ENCODE measurements at regions not wholly inside any gene's neighbourhood (a gene's known extent, or its start where the extent isn't known, plus 50 kb on each side); places are given as distances from the start of the nearest gene placed in this dataset.
"Not testable (repeated sequence)": the region's sequence is repeated elsewhere in the genome, so short reads cannot be mapped to it uniquely, and the experiment has no call there.

DNA sequence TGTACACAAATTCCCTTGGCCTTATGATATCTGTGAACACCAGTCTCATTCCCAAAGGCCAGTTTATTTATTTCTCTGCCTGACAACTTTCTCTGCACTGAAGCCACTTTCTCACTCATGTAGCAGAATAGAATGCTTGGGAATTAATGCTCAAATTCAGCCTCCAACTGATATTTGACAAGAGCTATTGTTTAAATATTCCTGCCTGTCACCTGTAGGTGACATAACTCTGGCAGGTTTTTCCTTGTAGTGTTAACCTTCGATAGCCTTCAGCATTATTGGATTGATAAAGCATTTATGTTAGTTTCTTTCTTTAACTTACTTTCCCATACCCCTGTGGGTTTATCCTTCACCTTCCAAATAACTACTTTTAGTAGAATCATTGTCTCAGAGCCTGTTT, 1183.2 kb upstream of the ADGRB3 start:
- no peaks in the 10 kb centered on the region for H3K4me1 Mint-ChIP-seq
- H3K27me3 Mint-ChIP-seq = no peaks in the 10 kb centered on the region
- peaks cover 10% of the 10 kb centered on the region for H3K9me3 Mint-ChIP-seq
- ChIA-PET POLR2A (no interaction called here), CTCF (no interaction called here)
- no peak overlapping the region for H3K4me3 Mint-ChIP-seq
- DNase-seq = no peak
- H3K27ac Mint-ChIP-seq = no peak overlapping the region
- no peaks in the 10 kb centered on the region for H3K36me3 Mint-ChIP-seq (ENCODE audit: low read depth)

DNA sequence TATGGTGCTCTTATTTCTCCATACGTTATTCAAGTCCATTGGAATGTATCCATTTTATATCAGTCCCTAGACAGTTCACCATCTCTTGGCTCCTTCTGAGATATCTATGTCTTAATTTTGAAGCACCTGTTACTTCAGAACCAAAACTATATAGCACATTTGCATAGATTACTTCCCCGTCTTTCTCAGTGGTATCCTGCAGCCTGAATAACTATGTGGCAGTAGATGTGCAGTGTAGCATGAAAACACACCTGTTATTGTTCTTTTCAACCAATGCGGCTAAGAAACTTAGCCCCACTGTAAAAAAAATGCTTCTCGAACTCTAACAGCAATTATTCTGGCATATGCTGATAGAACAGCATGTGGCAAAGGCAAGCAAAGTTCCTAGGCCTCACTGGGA, 1184.4 kb upstream of the ADGRB3 start:
- ChIA-PET POLR2A (no interaction called here), CTCF (no interaction called here)
- H3K36me3 Mint-ChIP-seq (ENCODE audit: low read depth) = no peaks in the 10 kb centered on the region
- no peaks in the 10 kb centered on the region for H3K27me3 Mint-ChIP-seq
- no peaks in the 10 kb centered on the region for H3K4me1 Mint-ChIP-seq
- no peak overlapping the region for H3K4me3 Mint-ChIP-seq
- H3K9me3 Mint-ChIP-seq = peaks cover 5% of the 10 kb centered on the region
- H3K27ac Mint-ChIP-seq = no peak overlapping the region
- DNase-seq = no peak

DNA sequence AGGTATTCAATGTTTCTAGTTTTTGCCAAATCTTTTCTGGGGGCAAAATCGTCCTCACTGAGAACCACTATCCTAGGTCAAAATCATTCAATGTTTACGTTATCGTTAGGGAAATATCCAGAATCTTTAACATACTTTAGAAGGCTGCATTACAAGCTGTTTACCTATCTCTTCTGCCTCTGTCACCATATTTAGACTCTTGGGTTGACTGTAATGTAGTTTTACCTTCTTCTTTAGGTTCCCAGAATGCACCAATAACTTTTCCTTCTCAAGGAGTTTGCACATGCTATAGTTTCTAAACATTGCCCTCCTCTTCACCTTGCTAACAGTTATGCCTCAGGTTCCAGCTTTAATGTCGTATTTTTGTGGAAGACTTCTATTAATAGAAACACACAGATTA, 1185.5 kb upstream of the ADGRB3 start:
- Mint-ChIP-seq H3K9me3 (peaks cover 3% of the 10 kb centered on the region), H3K27me3 (no peaks in the 10 kb centered on the region), H3K36me3 (ENCODE audit: low read depth) (no peaks in the 10 kb centered on the region), H3K27ac (no peak overlapping the region), H3K4me1 (no peaks in the 10 kb centered on the region), H3K4me3 (no peak overlapping the region)
- POLR2A ChIA-PET = no interaction called here
- CTCF ChIA-PET = no interaction called here
- no peak for DNase-seq

DNA sequence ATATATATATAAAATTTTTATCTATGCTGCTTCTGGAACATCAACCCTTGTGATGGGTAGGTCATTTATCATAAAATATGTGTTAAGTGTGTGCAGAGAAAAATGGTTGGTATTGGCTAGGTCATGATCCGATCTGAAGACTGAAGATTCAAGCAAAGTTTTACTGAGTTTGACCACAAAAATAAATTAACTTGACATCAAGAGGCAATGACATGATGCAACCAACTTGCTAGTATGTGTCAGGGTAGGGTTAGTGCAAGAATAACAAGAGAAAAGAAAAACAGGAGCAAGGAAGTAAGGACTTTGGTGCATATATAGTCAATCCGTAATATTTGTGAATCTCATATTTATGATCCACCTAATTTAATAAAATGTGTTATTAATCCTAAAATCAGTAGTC, 1202.0 kb upstream of the ADGRB3 start:
- H3K27ac Mint-ChIP-seq = no peak overlapping the region
- CTCF ChIA-PET = no interaction called here
- no peaks in the 10 kb centered on the region for H3K4me1 Mint-ChIP-seq
- H3K27me3 Mint-ChIP-seq = no peaks in the 10 kb centered on the region
- H3K4me3 Mint-ChIP-seq = no peak overlapping the region
- DNase-seq = no peak
- H3K9me3 Mint-ChIP-seq = no peaks in the 10 kb centered on the region
- POLR2A ChIA-PET = no interaction called here
- no peaks in the 10 kb centered on the region for H3K36me3 Mint-ChIP-seq (ENCODE audit: low read depth)

DNA sequence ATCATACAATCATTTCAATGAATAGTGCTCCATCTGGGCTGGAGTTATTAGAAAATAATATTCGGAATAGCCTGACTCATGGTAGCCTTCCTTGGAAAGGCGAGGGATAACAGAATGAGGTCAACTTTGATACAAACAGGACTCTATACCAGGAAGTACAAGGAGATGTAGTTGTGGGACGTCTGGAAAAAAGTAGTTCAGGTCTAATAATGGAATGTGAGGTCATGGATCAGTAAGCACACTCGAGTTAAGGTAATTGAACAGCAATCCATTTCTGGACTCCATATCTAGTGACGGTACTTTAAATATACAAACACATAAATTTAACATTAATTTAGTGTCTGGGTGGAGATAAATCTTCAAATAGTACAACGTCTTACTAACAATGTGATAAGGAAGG, 1204.0 kb upstream of the ADGRB3 start:
- Mint-ChIP-seq H3K27ac (no peak overlapping the region), H3K9me3 (peaks cover 3% of the 10 kb centered on the region), H3K36me3 (ENCODE audit: low read depth) (no peaks in the 10 kb centered on the region), H3K4me1 (no peaks in the 10 kb centered on the region), H3K4me3 (no peak overlapping the region), H3K27me3 (no peaks in the 10 kb centered on the region)
- ChIA-PET POLR2A (no interaction called here), CTCF (no interaction called here)
- no peak for DNase-seq

DNA sequence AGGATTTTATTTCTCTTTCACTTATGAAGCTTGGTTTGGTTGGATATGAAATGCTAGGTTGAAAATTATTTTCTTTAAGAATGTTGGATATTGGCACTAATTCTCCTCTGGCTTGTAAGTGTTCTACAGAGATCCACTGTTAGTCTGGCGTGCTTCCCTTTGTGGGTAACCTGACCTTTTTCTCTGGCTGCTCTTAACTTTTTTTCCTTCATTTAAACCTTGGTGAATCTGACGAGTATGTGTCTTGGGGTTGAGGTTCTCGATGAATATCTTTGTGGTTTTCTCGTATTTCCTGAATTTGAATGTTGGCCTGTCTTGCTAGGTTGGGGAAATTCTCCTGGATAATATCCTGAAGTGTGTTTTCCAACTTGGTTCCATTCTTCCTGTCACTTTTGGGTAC, 1208.4 kb upstream of the ADGRB3 start:
- H3K4me1 Mint-ChIP-seq; H3K27me3 Mint-ChIP-seq; H3K27ac Mint-ChIP-seq; DNase-seq; CTCF ChIA-PET; POLR2A ChIA-PET; H3K36me3 Mint-ChIP-seq (ENCODE audit: low read depth); H3K4me3 Mint-ChIP-seq: not testable (repeated sequence)
- peaks cover 11% of the 10 kb centered on the region for H3K9me3 Mint-ChIP-seq

DNA sequence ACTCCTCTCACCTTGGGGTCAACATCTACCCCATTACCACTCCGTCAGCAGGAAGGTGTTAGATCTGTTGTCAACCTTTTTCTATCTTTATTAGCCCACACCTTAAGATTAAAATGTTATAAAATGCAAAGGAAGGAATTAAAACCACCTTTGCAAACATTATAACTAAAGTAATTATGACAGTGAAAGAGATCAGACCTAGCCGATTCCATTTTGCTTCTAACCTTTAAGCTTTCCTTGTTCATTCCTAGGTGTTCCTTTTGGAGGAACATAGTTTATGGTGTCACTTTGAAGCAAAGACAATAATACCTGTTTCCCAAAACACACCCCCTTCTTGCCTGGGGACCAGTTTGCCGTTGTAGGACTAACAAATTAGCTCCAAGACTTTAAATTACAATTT, 1223.0 kb upstream of the ADGRB3 start:
- ChIA-PET POLR2A (no interaction called here), CTCF (no interaction called here)
- no peak overlapping the region for H3K27ac Mint-ChIP-seq
- no peak overlapping the region for H3K4me3 Mint-ChIP-seq
- no peaks in the 10 kb centered on the region for H3K9me3 Mint-ChIP-seq
- no peaks in the 10 kb centered on the region for H3K4me1 Mint-ChIP-seq
- no peaks in the 10 kb centered on the region for H3K27me3 Mint-ChIP-seq
- no peaks in the 10 kb centered on the region for H3K36me3 Mint-ChIP-seq (ENCODE audit: low read depth)
- no peak for DNase-seq

DNA sequence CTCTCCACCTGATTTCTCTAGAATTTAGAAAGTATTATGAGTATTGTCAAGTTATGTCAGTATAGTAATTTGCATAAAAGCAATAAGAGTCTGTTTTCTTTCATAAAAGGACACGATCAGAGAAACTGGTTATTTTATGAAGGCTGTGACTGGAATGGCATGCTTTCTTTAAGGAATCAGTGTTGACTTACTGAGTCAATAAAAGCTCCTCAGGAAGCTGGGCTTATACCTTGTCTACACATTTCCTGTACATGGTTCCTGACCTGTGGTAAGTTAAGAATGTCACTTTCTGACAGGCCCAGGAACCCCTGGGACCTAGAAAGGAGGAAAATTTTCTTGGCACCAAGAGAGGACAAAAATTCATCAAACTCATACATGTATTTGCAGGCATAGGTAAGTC, 1224.0 kb upstream of the ADGRB3 start:
- H3K9me3 Mint-ChIP-seq = peaks cover 3% of the 10 kb centered on the region
- POLR2A ChIA-PET = no interaction called here
- H3K4me3 Mint-ChIP-seq = no peak overlapping the region
- H3K27ac Mint-ChIP-seq = no peak overlapping the region
- no peak for DNase-seq
- H3K27me3 Mint-ChIP-seq = no peaks in the 10 kb centered on the region
- H3K4me1 Mint-ChIP-seq = no peaks in the 10 kb centered on the region
- no peaks in the 10 kb centered on the region for H3K36me3 Mint-ChIP-seq (ENCODE audit: low read depth)
- CTCF ChIA-PET = interaction anchor here (0.7 kb wide), 1 partner anchor 166 kb away, joined by 3 read pairs; no protein-coding TSS in a partner anchor

DNA sequence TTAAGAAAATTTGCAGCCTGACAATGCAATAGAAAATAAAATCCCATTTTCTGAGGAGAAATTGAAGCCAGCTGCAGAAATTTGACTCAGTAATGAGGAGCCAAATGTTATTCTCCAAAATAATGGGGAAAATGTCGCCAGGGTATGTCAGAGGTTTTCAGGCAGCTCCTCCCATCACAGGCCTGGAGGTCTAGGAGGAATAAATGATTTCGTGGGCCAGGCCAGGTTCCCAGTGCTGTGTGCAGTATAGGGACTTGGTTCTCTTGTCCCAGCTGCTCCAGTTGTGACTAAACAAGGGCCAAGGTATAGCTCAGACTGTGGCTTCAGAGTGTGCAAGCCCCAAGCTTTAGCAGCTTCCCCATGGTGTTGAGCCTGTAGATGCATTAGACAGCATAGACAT, 1240.8 kb upstream of the ADGRB3 start:
- no peak overlapping the region for H3K27ac Mint-ChIP-seq
- ChIA-PET CTCF (no interaction called here), POLR2A (no interaction called here)
- no peak overlapping the region for H3K4me3 Mint-ChIP-seq
- peaks cover 6% of the 10 kb centered on the region for H3K9me3 Mint-ChIP-seq
- H3K4me1 Mint-ChIP-seq = no peaks in the 10 kb centered on the region
- no peaks in the 10 kb centered on the region for H3K36me3 Mint-ChIP-seq (ENCODE audit: low read depth)
- no peaks in the 10 kb centered on the region for H3K27me3 Mint-ChIP-seq
- DNase-seq = no peak

DNA sequence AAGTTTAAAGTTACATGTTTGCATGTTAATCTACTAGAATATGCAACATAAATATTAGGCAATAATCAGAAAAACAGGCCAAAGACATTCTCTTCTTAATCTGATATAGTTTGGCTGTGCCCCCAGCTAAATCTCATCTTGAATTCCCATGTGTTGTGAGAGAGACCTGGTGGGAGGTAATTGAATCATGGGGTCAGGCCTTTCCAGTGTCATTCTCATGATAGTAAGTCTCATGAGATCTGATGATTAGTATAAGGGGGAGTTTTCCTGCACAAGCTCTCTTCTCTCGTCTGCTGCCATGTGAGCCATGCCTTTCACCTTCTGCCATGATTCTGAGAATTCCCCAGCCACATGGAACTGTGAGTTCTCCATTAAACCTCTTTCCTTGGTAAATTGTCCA, 1241.7 kb upstream of the ADGRB3 start:
- CTCF ChIA-PET = no interaction called here
- Mint-ChIP-seq H3K27me3 (no peaks in the 10 kb centered on the region), H3K9me3 (peaks cover 6% of the 10 kb centered on the region), H3K27ac (no peak overlapping the region), H3K4me3 (no peak overlapping the region), H3K4me1 (no peaks in the 10 kb centered on the region), H3K36me3 (ENCODE audit: low read depth) (no peaks in the 10 kb centered on the region)
- DNase-seq = no peak
- POLR2A ChIA-PET = no interaction called here

DNA sequence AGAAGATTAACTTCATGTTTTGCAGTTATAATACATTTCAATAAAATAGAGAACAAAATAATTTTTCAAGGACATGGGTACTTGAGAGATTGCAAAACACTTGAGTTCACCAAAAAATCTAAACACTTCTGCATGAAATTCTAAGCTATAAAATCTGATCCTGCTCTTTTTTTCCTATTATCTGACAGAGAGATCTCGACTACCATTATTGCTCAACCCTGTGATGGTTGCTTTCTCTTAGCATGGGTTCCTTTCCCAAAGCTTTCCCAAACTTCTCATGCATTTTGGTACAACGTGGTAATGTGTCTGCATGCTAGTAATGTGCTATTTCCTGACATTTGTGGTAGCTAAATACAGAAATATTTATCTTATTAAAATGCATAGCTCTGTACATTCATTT, 1243.1 kb upstream of the ADGRB3 start:
- ChIA-PET CTCF (no interaction called here), POLR2A (no interaction called here)
- Mint-ChIP-seq H3K27me3 (no peaks in the 10 kb centered on the region), H3K36me3 (ENCODE audit: low read depth) (no peaks in the 10 kb centered on the region), H3K4me3 (no peak overlapping the region), H3K27ac (no peak overlapping the region), H3K4me1 (no peaks in the 10 kb centered on the region), H3K9me3 (peaks cover 6% of the 10 kb centered on the region)
- DNase-seq = no peak

DNA sequence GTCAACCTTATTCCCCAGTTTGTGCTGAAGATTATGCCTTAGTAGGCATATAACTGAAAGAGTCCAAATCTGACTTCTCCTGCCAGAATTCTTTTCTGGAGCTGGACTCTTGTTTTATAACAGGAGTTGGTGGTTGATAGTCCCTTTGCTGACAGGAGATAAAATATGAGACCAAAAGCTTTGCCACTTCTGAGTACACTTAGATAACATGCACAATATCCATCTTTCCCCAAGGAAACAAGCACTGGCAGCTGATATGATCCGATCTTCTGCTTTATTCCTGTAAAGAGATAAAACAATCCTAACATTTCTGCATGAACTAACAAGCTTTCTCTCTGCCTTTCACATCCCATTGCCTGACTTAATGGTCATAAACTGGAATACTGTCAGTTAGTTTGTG, 1265.4 kb upstream of the ADGRB3 start:
- no peaks in the 10 kb centered on the region for H3K36me3 Mint-ChIP-seq (ENCODE audit: low read depth)
- no peaks in the 10 kb centered on the region for H3K4me1 Mint-ChIP-seq
- H3K4me3 Mint-ChIP-seq = no peak overlapping the region
- no peak overlapping the region for H3K27ac Mint-ChIP-seq
- ChIA-PET POLR2A (no interaction called here), CTCF (no interaction called here)
- H3K9me3 Mint-ChIP-seq = no peaks in the 10 kb centered on the region
- no peaks in the 10 kb centered on the region for H3K27me3 Mint-ChIP-seq
- DNase-seq = no peak

DNA sequence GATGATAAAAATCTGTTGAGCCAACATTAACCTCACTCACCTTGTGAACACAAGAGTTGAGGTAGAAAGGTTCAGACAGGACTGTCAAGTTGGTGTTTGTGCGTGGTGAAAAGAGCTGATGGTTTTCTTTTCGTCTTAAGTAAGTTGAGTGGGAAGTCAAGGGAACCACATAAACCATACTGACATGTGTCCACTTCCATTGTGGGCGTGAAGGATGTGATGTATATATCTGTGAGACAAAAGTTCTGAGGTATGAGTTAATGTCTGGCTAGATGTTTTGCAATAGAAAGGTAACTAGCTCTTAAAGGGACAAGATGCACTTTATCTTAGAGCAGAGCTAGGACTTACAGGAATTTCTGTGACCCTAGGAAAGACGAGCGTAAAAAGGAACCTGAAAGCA, 1272.1 kb upstream of the ADGRB3 start:
- no peak for DNase-seq
- Mint-ChIP-seq H3K4me3 (no peak overlapping the region), H3K27ac (no peak overlapping the region), H3K36me3 (ENCODE audit: low read depth) (no peaks in the 10 kb centered on the region), H3K27me3 (no peaks in the 10 kb centered on the region), H3K9me3 (no peaks in the 10 kb centered on the region), H3K4me1 (peaks cover 5% of the 10 kb centered on the region)
- ChIA-PET CTCF (no interaction called here), POLR2A (no interaction called here)

DNA sequence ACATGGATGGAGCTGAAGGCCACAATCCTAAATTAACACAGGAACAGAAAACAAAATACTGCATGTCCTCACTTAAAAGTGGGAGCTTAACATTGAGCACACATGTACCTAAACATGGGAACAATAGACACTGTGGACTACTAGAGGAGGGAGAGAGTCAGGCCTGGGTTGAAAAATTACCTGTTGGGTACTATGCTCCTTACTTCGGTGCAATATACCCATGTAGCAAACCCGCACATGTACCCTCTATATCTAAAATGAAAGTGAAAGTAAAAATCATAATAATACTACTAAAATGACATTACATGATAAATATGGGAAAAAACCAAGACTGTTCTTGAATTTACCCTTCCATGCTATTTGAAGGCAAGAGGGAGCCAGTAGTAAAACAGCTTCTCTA, 1273.8 kb upstream of the ADGRB3 start:
- Mint-ChIP-seq H3K9me3 (no peaks in the 10 kb centered on the region), H3K36me3 (ENCODE audit: low read depth) (no peaks in the 10 kb centered on the region), H3K4me1 (peaks cover 5% of the 10 kb centered on the region), H3K4me3 (peak overlapping the region; percentile 7), H3K27ac (no peak overlapping the region), H3K27me3 (no peaks in the 10 kb centered on the region)
- CTCF ChIA-PET = no interaction called here
- DNase-seq = no peak
- POLR2A ChIA-PET = no interaction called here

DNA sequence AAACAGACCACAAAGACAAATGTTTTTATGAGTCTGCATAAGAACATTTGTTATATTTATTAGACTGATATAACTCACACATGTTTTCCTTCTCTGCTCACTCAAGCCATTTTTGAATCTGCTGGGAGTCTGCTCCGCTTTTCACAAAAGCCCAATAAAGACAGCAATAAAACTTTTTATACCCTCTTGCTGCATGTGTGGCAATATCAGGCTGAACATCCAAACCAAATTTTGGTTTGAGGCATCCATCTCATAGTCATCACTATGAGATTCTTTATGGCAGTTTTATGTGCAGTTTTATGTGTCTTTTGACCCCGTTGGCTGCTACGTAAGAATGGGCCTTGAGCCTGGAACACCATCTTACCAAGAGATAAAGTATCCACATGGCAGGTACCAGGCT, 1276.8 kb upstream of the ADGRB3 start:
- POLR2A ChIA-PET = no interaction called here
- DNase-seq = no peak
- H3K4me3 Mint-ChIP-seq = no peak overlapping the region
- H3K27me3 Mint-ChIP-seq = no peaks in the 10 kb centered on the region
- peaks cover 5% of the 10 kb centered on the region for H3K4me1 Mint-ChIP-seq
- CTCF ChIA-PET = no interaction called here
- H3K9me3 Mint-ChIP-seq = no peaks in the 10 kb centered on the region
- no peak overlapping the region for H3K27ac Mint-ChIP-seq
- no peaks in the 10 kb centered on the region for H3K36me3 Mint-ChIP-seq (ENCODE audit: low read depth)
